Esophagus squamous epithelium (tissue), 4 donors: ENCODE measurements at regions not wholly inside any gene's neighbourhood (a gene's known extent, or its start where the extent isn't known, plus 50 kb on each side); places are given as distances from the start of the nearest gene placed in this dataset.

Source experiments
- CTCF ChIP-seq, 6 experiments: fragments of 450-650 bp in 4 of 6; fragments of 200-600 bp in 2 of 6; sonication (generic) in 2 of 6; IDR thresholded peaks; one replicate each; pipeline ENCODE4 v1.5.1; 2016 to 2019; ENCODE audit warnings: antibody characterized with exemption in 6 of 6, mild to moderate bottlenecking in 4 of 6, moderate library complexity in 4 of 6
- POLR2A ChIP-seq, 4 donors: fragments of 450-650 bp; IDR thresholded peaks; one replicate each; pipeline ENCODE4 v1.6.1; 2017; ENCODE audit warnings: antibody characterized with exemption in 4 of 4, mild to moderate bottlenecking in 4 of 4, moderate library complexity in 3 of 4

DNA sequence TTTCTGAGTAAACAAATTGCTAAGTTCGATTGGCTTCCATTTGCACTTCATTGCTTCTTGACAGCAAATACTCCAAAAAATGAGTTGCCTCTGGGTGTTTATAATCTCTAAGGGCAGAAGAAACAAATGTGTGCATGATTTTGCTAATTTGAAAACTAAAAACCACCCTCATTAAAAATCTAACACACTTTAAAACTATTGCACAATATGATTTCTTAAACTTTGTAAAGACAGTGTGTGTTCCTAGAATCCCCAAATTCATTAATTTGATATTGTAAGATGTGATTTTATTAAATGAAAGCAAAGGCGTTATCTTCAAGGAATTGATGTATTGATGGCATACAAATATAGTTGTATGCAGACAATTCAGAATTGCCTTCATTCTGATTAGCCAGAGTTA, 350.9 kb downstream of the OLFM3 start:
- no peak for TF ChIP-seq CTCF (IDR thresholded peaks at IDR 0.05)
- TF ChIP-seq POLR2A (IDR thresholded peaks at IDR 0.05): no peak
